H1 (cell line): ENCODE measurements at regions not wholly inside any gene's neighbourhood (a gene's known extent, or its start where the extent isn't known, plus 50 kb on each side); places are given as distances from the start of the nearest gene placed in this dataset.

Experiments used
- CTCF ChIP-seq, 3 experiments: IDR thresholded peaks; 1 replicate in 2 of 3; 2 replicates in 1 of 3; pipeline versions ENCODE4 v1.5.1 to v1.6.1; 2011; ENCODE audit warnings: low read length in 3 of 3, mild to moderate bottlenecking in 3 of 3, inconsistent platforms in 2 of 3, low read depth in 1 of 3, moderate library complexity in 1 of 3; ENCODE audit not compliant: insufficient read depth in 1 of 3; ENCODE audit errors: control extremely low read depth in 1 of 3
- POLR2AphosphoS5 ChIP-seq: IDR thresholded peaks from 2 replicates; pipeline ENCODE4 v1.6.1; 2011; ENCODE audit warnings: low read depth, low read length

GRCh38 chr4:176588436-176588835, 204.3 kb downstream of the VEGFC start:
- TF ChIP-seq CTCF (IDR thresholded peaks at IDR 0.05; ENCODE audit: control extremely low read depth in 1 of 3, insufficient read depth in 1 of 3, low read depth in 1 of 3, low read length in 3 of 3) (no peak), POLR2AphosphoS5 (no peak)
